ENCODE measurements at regions not wholly inside any gene's neighbourhood (a gene's known extent, or its start where the extent isn't known, plus 50 kb on each side); places are given as distances from the start of the nearest gene placed in this dataset.

- CTCF ChIA-PET (ENCODE audit: unreplicated experiment) = no interaction called here
- H3K4me3 ChIP-seq (ENCODE audit: low read depth, low read length, poor library complexity, severe bottlenecking) = no peak overlapping the region
- POLR2A ChIA-PET = no interaction called here
- TF ChIP-seq EZH2phosphoT487 (IDR thresholded peaks at IDR 0.05; ENCODE audit: borderline replicate concordance, low read depth, low read length) (no peak), CTCF (conservative IDR thresholded peaks at IDR 0.05; ENCODE audit: low read length) (no peak)
- no peaks in the 10 kb centered on the region for H3K9me3 ChIP-seq (ENCODE audit: low read length)
- no peak for DNase-seq (ENCODE audit: low spot score)
- H3K36me3 ChIP-seq (ENCODE audit: insufficient read depth, low read length) = no peaks in the 10 kb centered on the region
- no TSS peak for BruUV-seq (replicated peaks)
- H3K9me2 ChIP-seq (ENCODE audit: insufficient read depth, low read length) = no peaks in the 10 kb centered on the region
- H3K27ac ChIP-seq (ENCODE audit: low read depth, low read length, poor library complexity, severe bottlenecking) = no peak overlapping the region
- H3K79me2 ChIP-seq (ENCODE audit: insufficient read depth, low read depth, low read length) = no peaks in the 10 kb centered on the region
- no peak overlapping the region for H3K4me2 ChIP-seq (ENCODE audit: low read length)
- H4K20me1 ChIP-seq (ENCODE audit: insufficient read depth, low read length) = no peaks in the 10 kb centered on the region
- no peaks in the 10 kb centered on the region for H3K4me1 ChIP-seq (ENCODE audit: insufficient read depth, low read length, poor library complexity, severe bottlenecking)
- intact Hi-C loops (cut with micrococcal nuclease; ENCODE audit: unreplicated experiment) = no loop called here
- no peak overlapping the region for H2AFZ ChIP-seq (ENCODE audit: low read length)
Observed at GRCh38 chr12:91633206-91633605, 450.6 kb upstream of the DCN start.

GRCh38 chr12:91632042-91632786 lies 449.6 kb upstream of the DCN start:
- TF ChIP-seq CTCF (conservative IDR thresholded peaks at IDR 0.05; ENCODE audit: low read length) = no peak
- TF ChIP-seq EZH2phosphoT487 (IDR thresholded peaks at IDR 0.05; ENCODE audit: borderline replicate concordance, low read depth, low read length) = no peak
- Histone ChIP-seq H3K4me2 (ENCODE audit: low read length) (no peak overlapping the region), H3K36me3 (ENCODE audit: insufficient read depth, low read length) (no peaks in the 10 kb centered on the region), H3K9me2 (ENCODE audit: insufficient read depth, low read length) (no peaks in the 10 kb centered on the region), H2AFZ (ENCODE audit: low read length) (no peak overlapping the region), H3K79me2 (ENCODE audit: insufficient read depth, low read depth, low read length) (no peaks in the 10 kb centered on the region), H3K9me3 (ENCODE audit: low read length) (no peaks in the 10 kb centered on the region), H3K27ac (ENCODE audit: low read depth, low read length, poor library complexity, severe bottlenecking) (no peak overlapping the region), H4K20me1 (ENCODE audit: insufficient read depth, low read length) (no peaks in the 10 kb centered on the region), H3K4me1 (ENCODE audit: insufficient read depth, low read length, poor library complexity, severe bottlenecking) (no peaks in the 10 kb centered on the region), H3K4me3 (ENCODE audit: low read depth, low read length, poor library complexity, severe bottlenecking) (no peak overlapping the region)
- ChIA-PET POLR2A (no interaction called here), CTCF (ENCODE audit: unreplicated experiment) (interaction anchor here (0.6 kb wide), 1 partner anchor 1372 kb away, joined by 3 read pairs; no protein-coding TSS in a partner anchor)
- DNase-seq (ENCODE audit: low spot score) = no peak
- intact Hi-C loops (cut with micrococcal nuclease; ENCODE audit: unreplicated experiment) = no loop called here
- BruUV-seq (replicated peaks) = no TSS peak

GRCh38 chr12:91630596-91631293 lies 448.1 kb upstream of the DCN start:
- Histone ChIP-seq H3K4me1 (ENCODE audit: insufficient read depth, low read length, poor library complexity, severe bottlenecking) (no peaks in the 10 kb centered on the region), H3K9me2 (ENCODE audit: insufficient read depth, low read length) (no peaks in the 10 kb centered on the region), H3K79me2 (ENCODE audit: insufficient read depth, low read depth, low read length) (no peaks in the 10 kb centered on the region), H4K20me1 (ENCODE audit: insufficient read depth, low read length) (no peaks in the 10 kb centered on the region), H3K4me2 (ENCODE audit: low read length) (no peak overlapping the region), H3K4me3 (ENCODE audit: low read depth, low read length, poor library complexity, severe bottlenecking) (no peak overlapping the region), H3K27ac (ENCODE audit: low read depth, low read length, poor library complexity, severe bottlenecking) (no peak overlapping the region), H2AFZ (ENCODE audit: low read length) (no peak overlapping the region), H3K9me3 (ENCODE audit: low read length) (no peaks in the 10 kb centered on the region), H3K36me3 (ENCODE audit: insufficient read depth, low read length) (no peaks in the 10 kb centered on the region)
- ChIA-PET POLR2A (interaction anchor here (0.5 to 1.3 kb wide), 4 partner anchors 14 to 1038 kb away, joined by 3 read pairs; no protein-coding TSS in a partner anchor), CTCF (ENCODE audit: unreplicated experiment) (no interaction called here)
- intact Hi-C loops (cut with micrococcal nuclease; ENCODE audit: unreplicated experiment) = no loop called here
- BruUV-seq (replicated peaks) = no TSS peak
- TF ChIP-seq EZH2phosphoT487 (IDR thresholded peaks at IDR 0.05; ENCODE audit: borderline replicate concordance, low read depth, low read length) (no peak), CTCF (conservative IDR thresholded peaks at IDR 0.05; ENCODE audit: low read length) (no peak)
- DNase-seq (ENCODE audit: low spot score) = no peak
